ENCODE measurements at regions not wholly inside any gene's neighbourhood (a gene's known extent, or its start where the extent isn't known, plus 50 kb on each side); places are given as distances from the start of the nearest gene placed in this dataset.

- TF ChIP-seq, protein P1, sequence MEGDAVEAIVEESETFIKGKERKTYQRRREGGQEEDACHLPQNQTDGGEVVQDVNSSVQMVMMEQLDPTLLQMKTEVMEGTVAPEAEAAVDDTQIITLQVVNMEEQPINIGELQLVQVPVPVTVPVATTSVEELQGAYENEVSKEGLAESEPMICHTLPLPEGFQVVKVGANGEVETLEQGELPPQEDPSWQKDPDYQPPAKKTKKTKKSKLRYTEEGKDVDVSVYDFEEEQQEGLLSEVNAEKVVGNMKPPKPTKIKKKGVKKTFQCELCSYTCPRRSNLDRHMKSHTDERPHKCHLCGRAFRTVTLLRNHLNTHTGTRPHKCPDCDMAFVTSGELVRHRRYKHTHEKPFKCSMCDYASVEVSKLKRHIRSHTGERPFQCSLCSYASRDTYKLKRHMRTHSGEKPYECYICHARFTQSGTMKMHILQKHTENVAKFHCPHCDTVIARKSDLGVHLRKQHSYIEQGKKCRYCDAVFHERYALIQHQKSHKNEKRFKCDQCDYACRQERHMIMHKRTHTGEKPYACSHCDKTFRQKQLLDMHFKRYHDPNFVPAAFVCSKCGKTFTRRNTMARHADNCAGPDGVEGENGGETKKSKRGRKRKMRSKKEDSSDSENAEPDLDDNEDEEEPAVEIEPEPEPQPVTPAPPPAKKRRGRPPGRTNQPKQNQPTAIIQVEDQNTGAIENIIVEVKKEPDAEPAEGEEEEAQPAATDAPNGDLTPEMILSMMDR (IDR thresholded peaks at IDR 0.05), result no peak
- TF ChIP-seq POLR2AphosphoS5 (IDR thresholded peaks at IDR 0.05), result no peak
- TF ChIP-seq POLR2A (IDR thresholded peaks at IDR 0.05), result no peak
Observed at GRCh38 chr21:15508554-15508953, 221.2 kb upstream of the USP25 start.

All from breast epithelium (tissue), 3 donors.